ENCODE measurements at regions not wholly inside any gene's neighbourhood (a gene's known extent, or its start where the extent isn't known, plus 50 kb on each side); places are given as distances from the start of the nearest gene placed in this dataset.

DNA sequence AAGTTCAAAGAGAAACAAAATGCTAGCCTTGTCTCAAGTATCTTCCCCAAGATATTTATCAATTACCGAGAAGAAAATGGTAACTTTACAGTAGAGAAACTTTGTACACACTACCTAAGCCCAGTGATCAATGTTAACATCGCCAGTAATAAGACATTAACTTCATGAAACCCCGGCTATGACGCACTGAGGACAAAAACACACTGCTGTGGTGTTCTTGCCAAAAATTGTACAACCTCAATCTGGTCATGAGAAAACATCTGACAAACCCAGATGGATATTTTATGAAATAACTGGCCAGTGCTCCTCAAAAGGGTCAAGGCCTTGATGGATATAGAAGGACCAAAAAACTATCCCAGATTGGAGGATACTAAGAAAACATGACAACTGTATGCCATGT lies 85.5 kb upstream of the DTNBP1 start:
- Histone ChIP-seq H3K4me1 (ENCODE audit: control insufficient read depth, insufficient read depth, low read length) (no peaks in the 10 kb centered on the region), H3K27me3 (replicated peaks in 1 of 2; ENCODE audit: control insufficient read depth in 2 of 2, insufficient read depth in 2 of 2, low read length in 1 of 2) (no peaks in the 10 kb centered on the region), H3K79me2 (ENCODE audit: control insufficient read depth, insufficient read depth, low read length) (no peaks in the 10 kb centered on the region), H3K4me3 (no peak overlapping the region), H3K9me3 (replicated peaks; ENCODE audit: control insufficient read depth, insufficient read depth, low read length) (peaks cover 2% of the 10 kb centered on the region; the same call in 1 of the 3 replicates), H3K4me2 (ENCODE audit: control insufficient read depth, insufficient read depth) (no peak overlapping the region), H3K36me3 (ENCODE audit: control insufficient read depth in 2 of 2, insufficient read depth in 2 of 2, low read length in 1 of 2) (no peaks in the 10 kb centered on the region), H3K27ac (ENCODE audit: control insufficient read depth, insufficient read depth) (no peak overlapping the region), H2AFZ (ENCODE audit: control insufficient read depth, low read depth, low read length) (no peak overlapping the region), H3K9ac (ENCODE audit: control insufficient read depth, insufficient read depth, low read length) (no peak overlapping the region), H4K20me1 (ENCODE audit: control insufficient read depth, insufficient read depth) (no peaks in the 10 kb centered on the region)
- ATAC-seq: no peak
- in situ Hi-C loops (cut with MboI): no loop called here
- DNase-seq (ENCODE audit: low read depth, low spot score): no peak
- 74% methylated on average over 4 of the region's 4 CpGs for WGBS (ENCODE audit: insufficient coverage, insufficient replicate concordance, low lambda C conversion rate, missing lambda C conversion rate)
- SMC1A ChIA-PET (ENCODE audit: uncharacterized antibody, unreplicated experiment): interaction anchor here (1.2 to 3.8 kb wide), 3 partner anchors 13 to 128 kb away, joined by 3 to 14 read pairs (median 4); no protein-coding TSS in a partner anchor
- BruUV-seq (replicated peaks): no TSS peak
- intact Hi-C loops (cut with micrococcal nuclease; ENCODE audit: unreplicated experiment): no loop called here
- FAIRE-seq: no peak
- RAD21 ChIA-PET (ENCODE audit: unreplicated experiment): no interaction called here
- CTCF ChIA-PET: interaction anchor here (0.8 to 1.0 kb wide), 2 partner anchors 22 to 43 kb away, joined by 3 read pairs; no protein-coding TSS in a partner anchor
- POLR2A ChIA-PET: no interaction called here
- no peak for TF ChIP-seq MLLT1 (IDR thresholded peaks at IDR 0.05)

DNA sequence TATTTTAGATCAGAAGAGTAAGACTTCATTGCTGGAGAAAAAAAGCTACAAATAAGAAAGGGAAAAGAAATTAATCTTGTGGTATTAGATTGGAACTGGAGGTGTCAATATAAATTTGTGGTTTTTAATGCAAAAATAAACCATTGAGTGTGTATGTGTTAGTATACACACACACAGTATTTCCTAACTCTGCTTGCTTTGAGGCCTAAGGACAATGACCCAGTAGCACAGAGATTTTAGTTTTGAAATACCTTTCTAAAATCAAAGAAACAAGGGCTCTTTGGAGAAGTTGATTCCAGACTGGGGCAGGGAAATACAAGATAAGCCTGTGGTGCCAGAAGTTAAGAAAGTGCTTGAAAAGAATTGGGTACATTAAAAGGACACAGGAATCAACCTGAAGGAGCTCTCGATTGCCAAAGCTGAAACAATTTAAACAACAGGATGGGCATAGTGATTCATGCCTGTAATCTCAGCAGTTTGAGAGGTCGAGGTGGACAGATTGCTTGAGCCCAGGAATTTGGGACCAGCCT lies 84.6 kb upstream of the DTNBP1 start:
- 40% methylated on average over 2 of the region's 2 CpGs for WGBS (ENCODE audit: insufficient coverage, insufficient replicate concordance, low lambda C conversion rate, missing lambda C conversion rate)
- Histone ChIP-seq H3K79me2 (ENCODE audit: control insufficient read depth, insufficient read depth, low read length) (no peaks in the 10 kb centered on the region), H3K4me3 (no peak overlapping the region), H3K9me3 (replicated peaks; ENCODE audit: control insufficient read depth, insufficient read depth, low read length) (peaks cover 2% of the 10 kb centered on the region; the same call in 1 of the 3 replicates), H3K27ac (ENCODE audit: control insufficient read depth, insufficient read depth) (no peak overlapping the region), H3K27me3 (replicated peaks in 1 of 2; ENCODE audit: control insufficient read depth in 2 of 2, insufficient read depth in 2 of 2, low read length in 1 of 2) (no peaks in the 10 kb centered on the region), H2AFZ (ENCODE audit: control insufficient read depth, low read depth, low read length) (no peak overlapping the region), H3K4me2 (ENCODE audit: control insufficient read depth, insufficient read depth) (no peak overlapping the region), H3K4me1 (ENCODE audit: control insufficient read depth, insufficient read depth, low read length) (no peaks in the 10 kb centered on the region), H3K9ac (ENCODE audit: control insufficient read depth, insufficient read depth, low read length) (no peak overlapping the region), H4K20me1 (ENCODE audit: control insufficient read depth, insufficient read depth) (no peaks in the 10 kb centered on the region), H3K36me3 (ENCODE audit: control insufficient read depth in 2 of 2, insufficient read depth in 2 of 2, low read length in 1 of 2) (no peaks in the 10 kb centered on the region)
- CTCF ChIA-PET: interaction anchor here (0.7 to 1.0 kb wide), 2 partner anchors 19 to 23 kb away, joined by 3 read pairs; no protein-coding TSS in a partner anchor
- POLR2A ChIA-PET: no interaction called here
- SMC1A ChIA-PET (ENCODE audit: uncharacterized antibody, unreplicated experiment): interaction anchor here (0.9 to 3.8 kb wide), 5 partner anchors 11 to 381 kb away, joined by 3 to 14 read pairs (median 4); partner anchors contain the start of gene MYLIP
- intact Hi-C loops (cut with micrococcal nuclease; ENCODE audit: unreplicated experiment): no loop called here
- RAD21 ChIA-PET (ENCODE audit: unreplicated experiment): no interaction called here
- BruUV-seq (replicated peaks): no TSS peak
- DNase-seq (ENCODE audit: low read depth, low spot score) (no peak), ATAC-seq (no peak), FAIRE-seq (no peak)
- in situ Hi-C loops (cut with MboI): no loop called here
- no peak for TF ChIP-seq SKIL (IDR thresholded peaks at IDR 0.05; ENCODE audit: low read depth, poor library complexity, severe bottlenecking)
- no peak for TF ChIP-seq TAF1 (IDR thresholded peaks at IDR 0.05; ENCODE audit: borderline replicate concordance, low read depth, low read length)
- TF ChIP-seq, protein P1, sequence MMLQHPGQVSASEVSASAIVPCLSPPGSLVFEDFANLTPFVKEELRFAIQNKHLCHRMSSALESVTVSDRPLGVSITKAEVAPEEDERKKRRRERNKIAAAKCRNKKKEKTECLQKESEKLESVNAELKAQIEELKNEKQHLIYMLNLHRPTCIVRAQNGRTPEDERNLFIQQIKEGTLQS (IDR thresholded peaks at IDR 0.05; ENCODE audit: borderline replicate concordance, extremely low read depth, low read depth, low read length): no peak
- TF ChIP-seq ESRRA (IDR thresholded peaks at IDR 0.05; ENCODE audit: low read length): no peak
- no peak for TF ChIP-seq MTA3 (IDR thresholded peaks at IDR 0.05; ENCODE audit: borderline replicate concordance, low read length)
- TF ChIP-seq, protein P2, sequence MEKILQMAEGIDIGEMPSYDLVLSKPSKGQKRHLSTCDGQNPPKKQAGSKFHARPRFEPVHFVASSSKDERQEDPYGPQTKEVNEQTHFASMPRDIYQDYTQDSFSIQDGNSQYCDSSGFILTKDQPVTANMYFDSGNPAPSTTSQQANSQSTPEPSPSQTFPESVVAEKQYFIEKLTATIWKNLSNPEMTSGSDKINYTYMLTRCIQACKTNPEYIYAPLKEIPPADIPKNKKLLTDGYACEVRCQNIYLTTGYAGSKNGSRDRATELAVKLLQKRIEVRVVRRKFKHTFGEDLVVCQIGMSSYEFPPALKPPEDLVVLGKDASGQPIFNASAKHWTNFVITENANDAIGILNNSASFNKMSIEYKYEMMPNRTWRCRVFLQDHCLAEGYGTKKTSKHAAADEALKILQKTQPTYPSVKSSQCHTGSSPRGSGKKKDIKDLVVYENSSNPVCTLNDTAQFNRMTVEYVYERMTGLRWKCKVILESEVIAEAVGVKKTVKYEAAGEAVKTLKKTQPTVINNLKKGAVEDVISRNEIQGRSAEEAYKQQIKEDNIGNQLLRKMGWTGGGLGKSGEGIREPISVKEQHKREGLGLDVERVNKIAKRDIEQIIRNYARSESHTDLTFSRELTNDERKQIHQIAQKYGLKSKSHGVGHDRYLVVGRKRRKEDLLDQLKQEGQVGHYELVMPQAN (conservative IDR thresholded peaks at IDR 0.05): no peak
- TF ChIP-seq NFXL1 (IDR thresholded peaks at IDR 0.05; ENCODE audit: borderline replicate concordance): no peak

Data from GM12878 (cell line).